Iris pigment epithelial cell (primary cell): ENCODE measurements at regions not wholly inside any gene's neighbourhood (a gene's known extent, or its start where the extent isn't known, plus 50 kb on each side); places are given as distances from the start of the nearest gene placed in this dataset.

Experiments
- DNase-seq: peaks from one replicate; pipeline ENCODE4 v3.0.0-alpha.2; 2011; ENCODE audit warnings: low read depth

DNA sequence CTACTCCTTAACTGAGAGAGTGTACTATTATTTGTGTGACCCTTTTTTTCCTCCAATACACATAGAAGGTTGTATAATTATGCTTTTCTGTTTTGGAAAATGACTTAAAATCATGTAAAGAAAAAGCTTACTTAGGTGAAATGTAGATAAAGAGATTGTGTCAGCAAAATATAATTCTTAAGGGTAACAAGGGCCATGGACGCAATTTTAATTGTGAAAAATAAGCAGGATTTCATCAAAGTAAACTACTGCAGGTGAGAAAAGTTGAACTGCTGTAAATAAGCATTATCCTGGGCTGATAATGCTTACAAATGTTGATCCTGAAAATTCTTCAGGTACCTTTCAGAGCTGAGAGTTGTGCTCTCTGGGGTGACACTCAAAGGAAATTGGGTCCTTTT is 141.5 kb downstream of the RPIA start:
- no peak for DNase-seq

DNA sequence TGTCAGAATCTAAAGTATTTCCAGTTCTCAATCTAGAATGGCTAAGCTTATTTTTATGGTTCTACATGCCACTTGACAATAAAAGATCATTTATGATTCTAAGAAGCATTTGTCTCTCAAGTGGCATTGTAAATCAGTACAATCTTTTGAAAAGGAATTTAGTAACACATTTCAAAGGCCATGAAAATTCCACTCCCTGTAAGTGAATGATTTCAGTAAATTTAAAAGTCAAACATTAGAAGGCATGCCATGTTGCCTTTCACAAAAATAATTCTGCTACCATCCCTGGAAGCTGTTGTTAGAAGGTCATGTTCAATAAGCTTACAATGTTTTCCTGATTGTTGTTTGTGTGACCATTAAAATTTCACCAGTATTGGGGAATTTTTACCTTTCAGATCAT is 142.9 kb downstream of the RPIA start:
- no peak for DNase-seq

DNA sequence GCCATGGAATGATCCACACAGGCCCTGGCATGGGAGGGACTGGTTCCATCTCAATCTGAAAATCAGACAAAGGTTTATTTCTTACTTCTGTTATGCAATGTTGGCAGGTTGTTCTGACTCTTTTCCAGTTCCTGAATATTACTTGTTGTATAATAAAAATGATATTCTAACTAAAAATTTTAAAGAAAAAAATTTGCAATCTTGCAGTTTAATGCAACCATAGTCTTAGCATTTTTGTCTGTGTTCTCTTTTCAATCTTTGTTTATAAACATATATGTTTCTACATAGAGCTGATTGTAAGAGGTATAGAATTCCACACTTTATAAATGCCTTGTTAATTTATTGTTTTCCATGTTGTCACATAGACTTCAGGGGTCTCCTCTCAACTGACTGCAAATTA is 143.4 kb downstream of the RPIA start:
- DNase-seq: no peak

DNA sequence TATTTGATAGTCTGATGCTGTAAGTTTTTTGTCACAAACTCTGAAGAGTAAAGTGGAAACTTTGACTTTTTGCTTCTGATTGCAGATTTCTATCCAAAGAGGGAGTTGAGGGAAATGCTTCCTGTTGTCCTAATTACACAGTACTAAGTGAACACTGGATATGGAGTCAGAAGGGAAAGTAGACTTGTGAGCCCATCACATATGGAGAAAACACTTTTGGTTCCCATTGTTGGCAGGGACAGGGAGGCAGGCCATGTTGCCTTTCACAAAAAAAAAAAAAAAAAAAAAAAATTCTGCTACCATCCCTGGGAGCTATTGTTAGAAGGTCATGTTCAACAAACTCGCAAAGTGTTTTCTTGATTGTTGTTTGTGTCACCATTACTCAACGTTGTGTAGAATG is 144.3 kb downstream of the RPIA start:
- DNase-seq: no peak

DNA sequence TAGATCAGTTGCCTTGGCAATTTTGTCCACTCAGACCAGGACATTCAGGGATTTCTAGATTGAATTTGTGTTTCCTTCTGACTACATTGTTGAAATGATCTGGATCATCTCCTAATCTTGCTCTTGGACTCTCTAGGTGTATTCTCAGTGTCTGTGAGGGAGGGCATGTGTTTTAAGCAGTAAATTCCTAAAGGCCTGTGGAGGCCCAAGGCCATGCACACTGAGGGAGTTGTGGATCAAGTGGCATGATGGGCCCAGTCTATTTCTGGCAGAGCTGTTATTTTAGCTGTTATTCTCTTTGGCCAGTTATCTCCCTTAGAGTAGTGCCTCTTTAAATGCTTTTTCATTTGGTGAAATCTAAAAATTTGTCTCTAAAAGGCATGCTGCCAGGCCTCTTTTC is 144.9 kb downstream of the RPIA start:
- DNase-seq: no peak

DNA sequence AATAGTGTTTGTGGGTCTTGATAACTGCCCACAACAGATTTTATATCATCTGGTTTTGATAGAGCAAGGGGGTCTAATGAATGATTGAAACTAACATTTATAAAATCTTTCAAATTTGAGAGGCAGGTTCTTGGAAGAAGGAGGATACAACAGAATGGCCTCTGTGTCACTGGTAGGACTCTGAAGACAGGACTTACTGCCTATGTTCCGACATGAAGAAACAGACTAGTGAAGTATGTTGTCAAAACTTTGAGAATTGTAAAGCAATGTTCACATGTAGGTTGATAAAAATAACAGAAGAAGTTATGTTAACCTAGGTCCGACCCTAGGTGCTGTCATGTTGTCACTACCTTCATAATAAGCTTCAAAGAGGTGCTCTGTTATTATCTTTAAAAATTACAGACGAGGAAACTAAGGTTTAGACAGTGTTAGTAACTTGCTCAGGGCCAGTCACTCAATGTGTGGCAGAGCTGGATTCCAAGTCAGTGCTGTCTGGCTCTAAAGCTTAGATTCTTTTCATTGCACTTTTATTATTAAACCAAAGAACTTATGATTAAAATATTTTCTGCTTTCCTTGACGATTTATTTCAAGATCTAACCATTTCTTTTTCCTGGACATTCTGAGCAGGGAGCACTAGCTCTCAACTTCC is 146.2 kb downstream of the RPIA start:
- DNase-seq: no peak

DNA sequence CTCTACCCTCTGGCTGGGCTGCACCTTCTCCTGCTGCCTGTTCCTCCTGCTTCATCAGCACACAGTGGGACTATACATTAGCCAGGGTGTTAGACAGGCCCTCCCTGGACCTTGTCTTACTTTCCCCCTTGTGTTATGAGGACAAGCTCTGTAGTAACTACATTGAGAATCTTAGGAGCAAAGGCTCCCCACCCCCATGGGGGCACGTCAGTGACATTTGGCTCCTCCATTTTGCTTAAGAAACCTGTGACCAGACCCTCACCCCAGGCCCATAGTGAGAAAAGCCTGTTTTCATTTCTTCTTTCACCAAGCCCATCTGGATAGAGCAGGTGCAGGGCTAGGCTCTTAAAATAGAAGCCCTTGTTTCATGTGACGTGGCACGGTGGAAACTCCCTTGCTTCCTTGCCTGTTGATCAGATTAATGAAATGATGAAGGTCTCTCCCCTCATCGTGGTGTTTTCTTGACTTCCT is 146.7 kb downstream of the RPIA start:
- no peak for DNase-seq

DNA sequence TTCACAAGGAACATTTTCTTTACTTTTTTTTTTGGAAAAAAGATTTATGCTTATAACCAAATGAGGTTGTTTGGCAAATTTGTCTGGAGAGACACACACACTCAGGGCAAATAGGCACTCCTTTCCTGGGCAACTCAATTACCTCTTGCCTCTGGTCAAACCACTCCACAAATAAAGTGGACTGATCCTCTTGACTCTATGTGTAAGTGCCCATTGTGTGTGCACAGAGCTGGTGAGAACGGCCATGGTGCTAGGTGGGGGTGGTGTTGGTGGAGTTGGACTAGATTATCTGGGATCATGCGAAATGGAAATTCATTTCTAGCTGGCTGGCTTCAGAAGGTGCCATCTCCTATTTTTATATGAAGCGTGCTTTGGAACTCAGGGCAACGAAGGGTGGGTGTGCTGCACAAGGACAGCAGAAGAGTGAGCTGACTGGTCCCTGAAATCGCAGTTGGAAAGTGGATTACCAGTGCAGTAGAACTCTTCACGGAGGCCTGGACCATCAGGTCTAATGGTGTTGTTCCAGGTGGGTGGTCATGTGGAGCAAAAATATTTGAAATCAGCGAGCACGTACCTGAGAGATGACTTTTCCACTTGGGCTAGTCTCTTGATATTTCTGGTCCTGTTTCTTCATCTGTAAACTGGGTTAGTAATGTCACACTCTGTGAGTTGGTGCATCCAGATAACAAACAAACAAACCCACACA is 149.9 kb downstream of the RPIA start:
- DNase-seq: no peak

DNA sequence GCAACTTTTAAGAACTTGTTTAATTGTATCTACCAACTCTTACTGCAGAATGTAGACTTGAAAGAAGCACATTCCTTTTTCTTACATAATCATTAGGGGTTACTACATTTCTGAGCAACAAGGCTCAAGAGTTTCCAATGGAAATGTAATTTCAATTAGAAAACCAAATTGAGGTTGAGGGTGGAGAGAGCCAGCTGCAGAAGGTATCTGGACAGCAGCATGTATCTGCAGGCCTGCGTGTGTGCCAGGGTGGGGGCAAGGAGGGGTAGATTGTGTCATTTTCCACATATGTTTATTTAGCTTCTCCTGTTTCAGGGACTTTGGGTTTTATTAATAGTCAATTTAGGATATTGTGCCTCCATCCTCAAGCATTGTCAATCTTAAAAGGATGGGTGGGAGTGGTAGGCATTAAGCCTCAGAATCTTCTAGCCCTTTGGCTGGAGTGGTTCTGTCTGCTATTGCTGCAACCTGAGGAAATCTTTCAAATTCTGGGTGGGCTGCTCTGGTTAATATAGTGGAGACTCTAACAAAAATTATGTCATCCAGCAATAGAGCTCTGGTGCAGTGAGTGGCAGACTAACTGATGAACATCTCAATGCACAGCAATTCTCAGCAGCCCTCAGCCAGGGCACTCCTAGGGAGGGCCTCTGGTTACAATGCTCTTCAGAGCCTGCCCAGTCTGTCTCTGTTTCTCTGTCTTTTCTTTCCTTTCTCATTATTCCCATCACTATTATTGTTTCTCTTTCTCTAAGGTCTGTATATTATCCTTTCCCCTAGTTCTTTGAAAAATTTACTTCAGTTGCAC is 151.4 kb downstream of the RPIA start:
- peak; percentile 34 for DNase-seq

DNA sequence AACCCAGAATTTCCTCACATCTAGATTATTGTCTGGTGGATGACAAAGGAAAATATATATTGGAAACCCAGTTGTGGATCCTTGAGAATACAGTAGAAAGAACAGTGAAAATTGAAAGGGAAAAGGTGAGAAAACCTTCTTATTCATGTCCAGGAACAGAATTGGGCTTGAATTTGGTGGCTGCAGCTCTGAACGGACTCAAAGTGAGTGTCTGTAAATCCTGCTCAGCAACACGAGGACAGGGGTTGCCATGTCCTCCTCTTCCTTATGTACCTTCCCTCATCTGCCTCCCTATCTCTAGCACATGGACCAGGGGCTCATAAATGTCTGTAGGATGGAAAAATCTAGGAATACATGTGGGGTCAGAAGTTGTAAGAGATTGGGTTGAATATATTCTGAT is 152.2 kb downstream of the RPIA start:
- DNase-seq: no peak

DNA sequence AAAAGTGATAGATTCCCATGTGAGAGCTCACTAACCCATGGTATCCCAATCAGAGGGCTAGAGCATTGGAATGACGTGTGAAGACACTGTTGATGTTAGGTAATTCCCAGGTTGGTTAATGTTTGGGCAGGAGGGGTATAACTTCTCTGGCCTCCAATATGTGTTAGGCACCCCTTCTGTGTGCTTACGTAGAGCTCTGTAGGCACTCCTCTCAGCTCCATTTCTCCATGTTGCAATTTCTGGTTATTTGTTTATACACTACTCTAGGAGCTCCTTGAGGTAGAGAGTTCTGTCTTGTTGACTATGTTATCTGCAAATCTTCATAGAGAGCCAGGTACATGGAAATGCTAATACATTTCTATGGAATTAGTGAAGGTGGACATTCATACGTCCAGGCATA is 153.5 kb downstream of the RPIA start:
- no peak for DNase-seq

DNA sequence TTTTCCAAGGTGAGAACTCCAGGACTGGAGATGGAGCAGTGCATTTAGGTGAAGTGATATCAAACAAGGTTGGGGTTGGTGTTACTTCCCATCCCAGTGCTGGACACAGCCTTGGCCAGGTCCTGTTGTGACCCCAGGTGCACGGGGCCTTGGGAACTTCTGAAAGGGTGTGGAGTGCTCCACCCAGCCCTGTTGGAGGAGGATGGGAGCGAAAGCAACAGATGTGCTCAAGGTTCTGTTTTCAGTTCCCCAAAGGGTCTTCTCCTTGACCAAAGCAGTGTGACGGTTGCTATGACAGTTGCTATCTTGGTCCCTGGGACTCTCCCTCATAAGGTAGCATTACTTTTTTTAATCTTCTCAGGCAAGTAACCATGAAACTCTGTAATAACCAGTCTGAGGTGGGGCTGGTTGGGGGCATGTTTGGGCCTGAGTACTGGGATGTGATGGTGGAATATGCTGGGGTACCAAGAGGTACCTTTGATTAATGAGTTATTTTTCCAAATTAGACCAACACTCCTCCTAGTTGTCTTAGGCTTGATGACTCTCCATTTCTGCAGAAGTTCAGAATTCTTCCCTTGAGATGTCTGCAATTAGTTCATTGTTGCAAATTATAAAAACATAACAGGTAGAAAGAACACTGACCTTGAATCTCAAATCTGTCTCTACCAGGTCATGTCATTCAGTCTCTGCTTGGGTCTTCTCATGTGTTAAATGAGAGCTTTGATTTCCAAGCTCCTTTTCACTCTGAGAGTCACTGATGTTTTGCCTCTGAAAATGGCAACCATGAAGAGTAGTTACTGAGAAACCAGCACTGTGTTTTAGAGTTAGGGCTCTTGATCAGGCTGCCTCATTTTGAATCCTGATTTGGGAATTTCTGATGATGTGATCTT is 154.5 kb downstream of the RPIA start:
- no peak for DNase-seq

DNA sequence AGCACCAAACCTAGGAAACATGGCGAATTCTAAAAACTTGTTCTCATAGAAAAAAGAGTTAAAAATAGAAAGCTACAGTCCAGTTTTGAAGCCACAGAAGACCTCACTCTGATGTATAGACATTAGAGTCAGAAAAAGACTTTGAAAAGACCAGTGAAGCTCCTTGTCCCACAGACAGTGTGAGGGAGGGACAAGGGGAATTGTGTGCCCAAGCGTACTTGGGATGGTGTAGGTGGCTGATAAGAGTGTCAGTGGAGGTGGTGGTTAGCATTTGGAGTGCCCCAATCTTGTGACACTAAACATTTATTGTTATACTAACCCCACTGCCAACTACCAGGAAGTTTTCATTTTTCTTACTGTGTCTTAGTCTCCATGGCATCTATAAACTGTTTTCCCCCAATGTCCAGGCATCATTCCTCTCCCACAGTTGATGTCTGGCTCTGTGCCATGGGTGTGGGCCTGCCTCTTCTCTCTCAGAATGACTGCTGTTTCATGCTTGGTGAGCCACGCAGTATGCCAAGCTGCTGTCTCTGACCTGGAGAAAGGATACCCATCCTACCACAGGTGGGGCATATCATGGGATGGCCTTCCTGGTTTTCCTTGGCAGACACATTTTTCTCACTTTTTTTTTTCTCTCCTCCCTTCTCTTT is 161.4 kb downstream of the RPIA start:
- DNase-seq: no peak

DNA sequence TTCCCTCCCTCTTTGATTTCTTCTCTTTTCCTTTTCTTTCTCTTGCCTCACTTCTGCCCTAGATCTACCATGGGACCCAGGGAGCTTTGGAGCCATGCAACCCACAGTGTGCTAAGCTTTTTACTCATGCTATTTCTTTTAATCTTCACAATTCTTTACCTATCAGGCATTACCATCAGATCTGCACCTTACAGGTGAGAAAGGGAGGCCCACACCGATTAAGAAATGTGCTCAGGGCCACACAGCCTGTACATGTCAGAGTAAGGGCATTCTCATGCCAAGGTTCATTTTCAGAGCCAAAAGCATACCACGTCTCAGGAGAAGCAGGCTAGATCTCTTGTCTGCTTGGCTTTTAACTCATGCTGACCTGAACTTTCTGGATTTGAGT is 161.9 kb downstream of the RPIA start:
- no peak for DNase-seq

DNA sequence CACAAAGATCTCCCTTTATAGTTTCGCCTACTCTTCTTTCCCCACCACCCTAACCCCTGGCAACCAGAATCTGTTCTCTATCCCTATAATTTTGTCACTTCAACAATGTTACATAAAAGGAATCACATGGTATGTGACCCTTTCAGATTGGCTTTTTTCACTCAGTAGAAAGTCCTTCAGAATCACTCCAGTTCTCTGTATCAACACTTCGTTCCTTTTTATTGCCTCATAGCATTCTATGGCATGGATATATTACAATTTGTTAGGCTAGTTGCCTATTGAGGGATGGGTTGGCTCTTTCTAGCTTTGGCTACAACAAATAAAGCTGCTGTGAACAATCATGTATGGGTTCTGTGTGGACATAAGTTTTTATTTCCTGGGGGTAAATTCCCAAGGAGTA is 163.1 kb downstream of the RPIA start:
- DNase-seq: no peak

DNA sequence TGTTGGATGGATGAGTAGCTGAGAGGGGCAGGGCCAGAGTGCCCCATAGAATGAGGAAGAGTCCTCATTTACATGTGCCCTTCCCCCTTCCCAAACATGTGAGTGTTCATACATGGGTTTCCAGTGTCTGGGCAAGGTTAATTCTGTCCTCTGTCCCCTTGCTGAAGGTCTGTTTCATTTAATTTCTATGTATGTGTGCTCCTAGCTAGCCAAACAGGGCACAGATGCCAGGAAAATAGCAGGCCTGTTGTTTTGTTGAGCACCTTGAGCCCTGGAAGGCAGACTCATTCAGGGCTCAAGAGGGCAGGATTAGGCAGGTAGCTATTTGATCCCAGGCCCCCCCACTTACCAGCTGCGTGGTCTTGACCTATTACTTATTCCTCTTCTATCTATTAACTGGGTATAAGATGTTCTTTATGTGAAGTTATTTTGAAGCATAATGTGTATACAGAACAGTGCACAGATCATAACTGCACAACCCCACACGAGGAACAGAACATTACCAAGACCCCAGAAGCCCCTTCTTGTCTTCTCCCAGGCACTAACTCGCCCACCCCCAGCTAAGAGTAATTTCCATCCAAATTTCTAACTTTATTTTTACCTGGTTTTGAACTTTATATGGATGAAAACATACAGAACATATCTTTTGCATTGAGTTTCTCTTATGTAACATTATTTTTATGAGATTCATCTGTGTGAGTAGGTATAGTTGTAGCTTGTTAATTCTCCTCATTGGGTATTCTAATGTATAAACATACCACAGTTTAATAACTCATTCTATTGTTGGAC is 164.3 kb downstream of the RPIA start:
- DNase-seq: no peak

DNA sequence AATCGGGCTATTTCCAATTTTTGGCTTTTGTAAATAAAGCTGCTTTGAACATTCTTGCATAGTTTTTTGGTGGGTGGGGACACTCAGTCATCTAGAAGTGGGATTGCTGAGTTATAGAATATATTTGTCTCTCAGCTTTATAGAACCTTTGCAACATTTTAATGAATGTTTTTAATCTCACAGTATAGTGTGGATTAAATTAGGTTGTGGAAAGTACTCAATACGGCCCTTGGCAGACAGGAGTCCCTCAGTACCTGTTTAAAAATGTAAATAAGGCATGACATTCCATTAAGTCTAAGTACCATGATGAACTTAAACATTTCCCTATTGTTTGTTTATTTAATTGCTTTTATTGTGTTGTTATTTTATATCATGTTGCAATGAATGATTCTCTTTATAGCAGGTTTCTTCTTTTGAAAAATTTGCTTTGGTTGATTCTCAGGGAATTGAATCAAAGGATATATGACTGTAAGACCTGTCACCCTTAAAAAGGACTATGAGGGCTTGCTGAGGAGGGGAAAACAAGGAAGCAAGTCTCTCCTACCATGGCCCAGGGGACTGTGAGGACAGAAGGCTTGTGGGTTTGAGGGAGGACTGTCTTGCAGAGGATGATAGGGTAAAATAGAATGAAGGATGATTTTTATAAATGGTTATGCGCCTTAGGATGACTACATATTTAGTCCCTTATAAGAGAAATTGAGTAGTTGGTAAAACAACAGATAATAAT is 165.1 kb downstream of the RPIA start:
- no peak for DNase-seq

DNA sequence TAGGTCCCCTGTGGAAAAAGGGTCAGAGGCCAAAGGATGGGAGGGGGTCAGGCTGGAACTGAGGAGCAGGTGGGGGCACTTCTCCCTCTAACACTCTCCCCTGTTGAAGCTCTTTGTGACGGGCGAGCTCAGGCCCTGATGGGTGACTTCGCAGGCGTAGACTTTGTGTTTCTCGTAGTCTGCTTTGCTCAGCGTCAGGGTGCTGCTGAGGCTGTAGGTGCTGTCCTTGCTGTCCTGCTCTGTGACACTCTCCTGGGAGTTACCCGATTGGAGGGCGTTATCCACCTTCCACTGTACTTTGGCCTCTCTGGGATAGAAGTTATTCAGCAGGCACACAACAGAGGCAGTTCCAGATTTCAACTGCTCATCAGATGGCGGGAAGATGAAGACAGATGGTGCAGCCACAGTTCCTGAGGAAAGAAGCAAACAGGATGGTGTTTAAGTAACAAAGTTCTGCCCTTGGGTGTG is 165.8 kb downstream of the RPIA start:
- DNase-seq: no peak

DNA sequence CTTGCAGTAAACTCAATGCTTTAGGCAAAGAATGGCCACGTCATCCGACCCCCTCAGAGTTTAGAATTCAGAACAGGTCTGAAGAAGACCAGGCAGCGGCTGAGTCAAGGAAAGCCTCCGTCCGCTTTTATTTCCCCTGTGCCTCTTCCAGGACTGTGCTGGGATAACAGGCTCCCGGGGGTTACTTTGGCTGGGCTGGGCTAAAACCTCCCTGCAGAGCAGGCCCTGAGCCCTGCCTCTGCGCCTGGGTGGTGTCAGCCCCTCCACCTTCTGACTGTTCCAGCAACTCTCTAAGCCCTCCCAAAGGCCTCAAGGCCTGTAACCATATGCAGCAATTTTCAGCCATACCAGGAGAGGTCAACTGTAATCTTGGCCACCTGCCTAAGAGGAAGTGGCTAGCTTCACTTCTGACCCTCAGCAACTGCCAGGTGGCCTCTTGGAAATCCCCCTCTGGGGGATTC is 166.5 kb downstream of the RPIA start:
- DNase-seq: peak; percentile 86

DNA sequence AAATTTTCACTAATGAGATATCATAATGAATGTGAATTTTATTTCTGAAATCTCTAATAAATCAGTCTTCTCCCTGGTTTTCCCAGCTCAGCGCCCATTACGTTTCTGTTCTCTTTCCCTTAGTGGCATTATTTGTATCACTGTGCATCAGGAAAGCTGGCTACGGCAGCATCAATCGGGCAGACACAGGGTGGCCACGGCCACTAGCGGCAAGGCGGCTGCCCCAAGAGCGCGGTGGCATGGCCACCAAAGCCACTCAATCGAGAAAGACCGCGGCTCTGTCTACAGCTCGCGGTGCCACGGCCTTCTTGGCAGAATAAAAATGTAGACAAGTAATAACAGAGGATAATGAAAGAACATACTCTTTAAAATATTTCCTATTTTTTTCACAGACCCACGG is 168.0 kb downstream of the RPIA start:
- no peak for DNase-seq
